T-helper 9 cell (primary cell): ENCODE measurements at regions not wholly inside any gene's neighbourhood (a gene's known extent, or its start where the extent isn't known, plus 50 kb on each side); places are given as distances from the start of the nearest gene placed in this dataset.

Experiments used
- DNase-seq: peaks from one replicate; pipeline ENCODE4 v3.0.0-alpha.2; 2020

DNA sequence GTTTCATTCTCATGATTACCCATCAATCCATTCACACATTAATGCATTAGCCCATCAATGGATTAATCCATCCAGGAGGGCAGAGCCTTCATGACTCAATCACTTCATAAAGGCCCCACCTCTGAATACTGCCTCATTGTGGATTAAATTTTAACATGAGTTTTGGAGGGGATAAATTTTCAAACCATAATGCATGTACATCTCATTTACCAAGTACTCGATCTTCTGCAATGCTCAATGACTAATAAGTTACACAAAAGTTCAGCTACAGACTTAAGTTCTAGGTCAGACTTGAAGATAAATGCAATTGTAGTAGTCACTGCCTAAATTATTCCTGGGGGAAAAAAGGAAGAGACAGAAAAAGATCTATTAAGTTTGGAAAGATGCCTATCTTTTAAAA lies 120.0 kb upstream of the OSR1 start:
- DNase-seq = no peak

DNA sequence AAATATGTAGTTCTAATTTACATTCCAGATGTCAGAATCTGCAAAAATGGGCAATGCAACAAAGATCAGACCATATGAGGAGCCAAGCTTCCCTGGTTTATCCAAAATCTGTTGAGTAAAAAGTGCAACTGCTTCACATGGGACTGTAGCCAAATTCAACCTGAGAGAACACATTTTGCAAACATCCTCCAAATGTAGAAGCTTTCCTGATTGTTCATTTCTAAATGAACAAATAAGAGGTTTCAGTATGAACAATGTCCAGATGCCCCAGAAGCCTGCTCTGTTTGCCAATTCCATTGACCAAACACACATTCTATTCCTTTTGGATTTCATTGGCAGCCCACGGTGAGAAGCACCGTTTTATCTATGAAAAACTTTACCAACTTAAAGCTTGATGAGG lies 117.9 kb upstream of the OSR1 start:
- DNase-seq = no peak

DNA sequence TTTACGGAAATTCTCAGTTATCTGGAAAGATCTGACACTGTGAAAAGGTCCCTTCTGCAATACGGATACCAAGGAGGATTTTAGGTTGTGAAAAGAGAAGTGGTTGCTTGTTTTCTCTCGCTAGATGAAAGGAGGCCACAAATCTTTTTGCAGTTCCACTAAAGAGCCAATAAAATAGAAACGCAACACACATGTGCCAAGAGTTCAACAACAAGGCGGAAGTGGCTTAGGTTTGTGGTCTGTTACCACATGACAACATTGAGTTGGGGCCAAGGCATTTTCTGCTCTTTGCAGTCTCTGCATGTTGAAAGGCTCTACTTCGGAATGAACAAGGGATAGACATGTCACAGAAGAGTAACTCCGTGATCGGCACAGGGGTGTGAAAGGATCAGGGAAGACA lies 115.7 kb upstream of the OSR1 start:
- peak; percentile 45 for DNase-seq

DNA sequence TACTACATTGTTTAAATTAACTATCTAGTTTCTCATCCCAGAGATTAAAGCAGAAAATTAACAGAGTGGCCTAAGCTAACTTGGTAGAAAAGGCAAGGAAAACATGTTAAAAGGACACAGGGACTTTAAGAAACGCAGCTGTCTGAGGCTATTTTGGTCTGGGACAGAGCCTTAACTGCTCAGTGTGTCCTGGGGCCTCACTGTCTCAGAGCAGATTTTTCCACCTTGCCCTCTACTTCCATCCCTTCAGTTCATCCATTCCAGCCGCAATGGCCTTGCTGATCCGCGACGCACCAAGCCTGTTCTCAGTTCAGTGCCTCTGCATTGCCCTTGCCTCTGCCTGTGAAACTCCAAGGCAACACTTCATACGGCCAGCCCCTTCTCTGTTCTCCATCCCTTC lies 114.9 kb upstream of the OSR1 start:
- DNase-seq = no peak

DNA sequence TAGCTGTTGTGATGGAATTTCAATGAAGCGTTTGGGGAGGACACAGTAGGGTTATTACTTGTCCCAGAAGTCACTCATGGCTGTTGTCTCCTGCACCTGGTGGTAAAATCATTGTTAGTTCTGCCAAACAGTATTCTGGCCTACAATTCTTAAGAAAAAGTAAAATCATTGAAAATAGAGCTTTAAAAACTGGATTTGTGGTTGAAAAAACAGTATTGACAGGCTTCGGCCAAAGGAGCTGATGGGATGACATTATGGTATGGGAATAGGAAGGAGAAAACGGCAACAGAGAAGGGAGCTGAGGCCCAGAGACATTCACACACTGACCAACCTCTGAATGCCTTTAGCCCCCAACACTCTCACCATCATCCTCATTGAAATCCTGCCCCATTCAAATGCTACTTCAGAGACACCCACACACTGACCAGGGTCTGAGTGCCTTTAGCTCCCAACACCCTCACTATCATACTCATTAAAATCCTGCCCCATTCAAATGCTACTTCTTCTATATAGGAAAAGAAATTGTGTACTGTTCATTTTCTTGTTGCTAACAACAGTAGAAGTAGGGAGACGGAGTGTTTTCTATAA lies 114.1 kb upstream of the OSR1 start:
- DNase-seq = no peak

DNA sequence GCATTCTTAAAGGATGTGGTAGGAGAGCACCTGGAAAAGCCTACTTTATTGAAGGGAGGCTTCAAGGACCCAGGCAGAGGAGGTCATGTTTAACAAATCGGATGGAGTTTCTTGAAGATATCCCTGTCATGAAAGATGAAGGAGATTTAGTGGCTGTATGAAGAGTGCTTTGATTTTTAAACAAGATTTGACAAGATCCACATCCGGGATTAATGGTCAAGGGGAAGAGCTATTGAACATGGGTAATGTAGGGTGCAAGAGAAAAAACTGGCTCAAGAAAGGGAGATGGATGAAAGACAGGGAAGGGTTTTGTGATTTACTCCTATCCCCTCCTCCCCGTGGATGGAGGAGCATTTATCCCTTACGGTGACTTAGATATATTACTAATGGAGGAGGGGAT lies 113.1 kb upstream of the OSR1 start:
- DNase-seq = no peak

DNA sequence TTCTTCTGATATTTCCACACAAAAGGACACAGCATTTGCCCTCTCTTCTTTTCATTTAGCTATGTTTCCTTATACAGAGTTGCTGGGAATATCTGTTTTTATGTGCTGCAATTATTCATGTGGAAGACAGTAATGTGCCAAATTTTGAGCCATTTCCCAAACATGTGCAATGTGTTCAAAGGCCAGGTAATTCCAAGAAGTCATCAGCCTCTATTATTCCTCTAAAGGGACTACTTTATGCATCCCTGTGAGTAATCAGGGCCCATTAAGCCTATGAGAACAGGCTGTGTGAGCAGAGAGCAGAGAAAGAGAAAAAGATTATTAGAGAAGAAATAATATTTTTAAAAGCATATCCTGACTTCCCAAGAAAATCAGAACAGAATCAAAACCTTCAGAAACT lies 107.6 kb upstream of the OSR1 start:
- no peak for DNase-seq

DNA sequence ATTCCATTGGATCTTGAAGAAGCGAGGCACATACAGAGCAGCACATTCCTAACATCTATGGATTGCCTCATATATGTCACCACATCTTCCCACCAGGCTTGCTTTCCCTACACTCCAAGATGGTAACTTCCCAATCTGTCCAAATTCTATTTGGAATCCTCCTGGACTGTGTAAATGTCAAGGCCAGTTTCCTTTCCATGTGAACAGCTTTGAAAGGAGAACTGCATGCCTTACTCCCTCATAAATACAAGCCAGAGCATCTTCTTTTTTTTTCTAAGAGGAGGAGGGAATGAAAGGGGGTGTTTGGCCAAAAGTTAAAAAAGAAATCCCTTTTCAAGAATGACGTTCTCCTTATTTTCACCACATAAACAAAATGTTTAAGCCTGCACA lies 103.8 kb upstream of the OSR1 start:
- DNase-seq = no peak

DNA sequence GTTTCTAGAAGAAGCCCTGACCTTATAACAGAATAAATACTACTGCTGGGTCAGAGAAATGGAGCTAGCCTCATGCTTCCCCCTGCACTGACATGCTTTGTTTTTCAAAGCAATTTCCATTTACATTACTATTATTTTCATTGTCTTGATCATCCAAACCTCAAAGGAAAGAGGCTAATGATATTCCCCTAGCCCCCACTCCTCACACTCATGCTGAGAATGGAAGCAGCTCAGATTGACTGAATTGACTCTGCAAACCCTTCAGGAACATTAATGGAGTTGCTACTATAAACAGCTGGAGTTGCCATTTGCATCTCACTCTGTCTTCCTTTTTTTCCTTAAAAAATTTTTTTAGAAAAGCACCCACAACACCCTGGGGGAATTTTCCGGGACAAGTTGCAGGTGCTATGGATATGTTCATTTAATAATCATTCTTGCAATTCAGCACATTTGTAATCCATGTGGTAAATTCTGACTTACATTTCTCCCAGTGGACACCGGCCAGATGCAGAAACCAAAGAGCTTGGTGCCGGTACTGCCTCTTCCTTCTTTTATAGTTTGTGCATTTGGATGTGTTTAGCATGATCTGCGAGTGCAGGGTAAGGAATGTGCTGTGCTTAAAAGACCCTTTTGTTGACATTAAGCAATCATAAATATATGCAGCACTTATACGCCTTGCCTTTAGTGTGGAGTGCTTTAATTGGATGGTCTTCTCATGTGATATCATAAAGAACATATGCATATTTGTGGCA lies 103.3 kb upstream of the OSR1 start:
- no peak for DNase-seq

DNA sequence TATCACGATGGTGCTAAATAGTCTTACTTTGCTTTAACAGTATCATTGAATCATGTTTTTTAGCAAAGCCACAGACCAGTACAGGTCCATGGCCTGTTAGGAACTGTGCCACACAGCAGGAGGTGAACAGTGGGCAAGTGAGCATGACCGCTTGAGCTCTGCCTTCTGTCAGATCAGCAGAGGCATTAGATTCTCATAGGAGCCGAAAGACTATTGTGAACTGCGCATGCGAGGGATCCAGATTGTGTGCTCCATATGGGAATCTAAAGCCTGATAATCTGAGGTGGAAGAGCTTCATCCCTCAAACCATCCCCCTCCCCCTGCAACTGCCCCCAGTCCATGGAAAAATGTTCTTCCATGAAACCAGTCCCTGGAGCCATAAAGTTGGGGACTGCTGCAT lies 102.3 kb upstream of the OSR1 start:
- no peak for DNase-seq

DNA sequence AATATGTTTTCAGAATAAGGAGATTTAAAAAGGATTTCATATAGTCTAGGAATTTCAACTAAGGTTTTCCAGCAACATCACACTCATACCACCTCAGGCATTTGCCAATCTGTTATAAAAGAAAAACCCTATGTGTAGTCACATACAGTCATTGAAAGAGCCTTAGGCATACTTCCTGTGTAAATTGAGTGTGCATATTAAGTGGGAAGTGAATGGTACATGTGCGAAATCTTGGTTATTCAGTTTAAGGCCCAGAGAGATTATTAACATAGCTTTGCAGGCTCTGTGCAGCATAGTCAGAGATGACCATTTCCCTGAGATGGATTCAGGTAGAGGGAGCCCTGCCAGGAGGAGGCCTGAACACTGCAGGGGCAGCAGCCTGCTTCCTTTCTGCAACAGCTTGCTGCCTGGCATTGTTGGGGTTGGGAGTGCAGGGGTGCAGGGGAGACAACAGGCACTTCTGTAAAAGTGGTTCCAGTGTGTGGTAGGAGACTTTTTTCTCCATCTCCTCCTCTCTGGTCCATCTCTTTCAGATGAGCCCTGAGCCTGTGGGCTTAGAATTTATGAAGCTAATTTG lies 100.1 kb upstream of the OSR1 start:
- DNase-seq = no peak

DNA sequence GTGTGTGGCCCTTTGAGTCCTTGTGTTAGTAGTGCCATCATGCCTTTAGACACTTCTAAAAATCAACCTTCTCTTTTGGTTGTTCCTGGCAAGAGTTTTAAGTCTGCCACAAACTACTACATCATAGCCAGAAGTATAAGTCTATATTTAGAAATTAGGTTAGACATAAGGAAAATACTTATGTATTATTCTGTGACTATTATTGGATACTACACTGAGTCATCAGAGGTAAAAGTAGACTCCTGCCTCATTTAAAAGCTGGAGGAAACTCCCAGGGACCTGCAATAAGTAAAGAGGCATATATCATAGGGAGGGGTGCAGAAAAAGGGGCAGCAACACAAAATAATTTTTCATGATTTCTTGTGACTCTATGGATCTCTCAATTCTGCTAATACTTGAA lies 99.4 kb upstream of the OSR1 start:
- no peak for DNase-seq

DNA sequence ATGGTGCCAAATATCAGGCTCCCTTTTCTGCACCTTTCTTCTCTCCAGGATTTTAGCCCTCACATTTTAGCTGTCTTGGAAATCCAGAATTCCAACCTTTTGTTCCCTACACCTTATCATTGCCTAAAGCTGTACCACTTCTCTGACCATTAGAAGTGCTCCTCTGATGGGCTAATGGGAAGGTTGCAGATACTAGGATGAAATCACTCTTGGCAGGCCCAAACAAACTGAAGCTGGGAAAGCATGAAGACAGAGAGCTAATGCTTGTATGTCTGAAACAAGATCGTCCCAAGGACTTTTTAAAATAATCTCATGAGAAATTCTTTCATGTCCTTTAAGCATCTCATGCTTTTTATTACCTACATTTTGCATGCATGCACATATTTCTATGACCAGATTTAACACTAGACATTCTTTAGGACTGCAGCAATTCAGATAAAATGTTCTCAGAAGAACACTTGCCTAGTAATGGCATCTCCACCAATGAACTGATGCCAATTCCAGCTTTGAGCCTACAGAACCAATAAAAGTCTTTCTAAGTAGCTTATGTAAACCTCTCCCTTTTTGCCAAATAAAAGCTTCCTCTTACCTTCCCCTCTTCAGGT lies 98.4 kb upstream of the OSR1 start:
- DNase-seq = no peak

DNA sequence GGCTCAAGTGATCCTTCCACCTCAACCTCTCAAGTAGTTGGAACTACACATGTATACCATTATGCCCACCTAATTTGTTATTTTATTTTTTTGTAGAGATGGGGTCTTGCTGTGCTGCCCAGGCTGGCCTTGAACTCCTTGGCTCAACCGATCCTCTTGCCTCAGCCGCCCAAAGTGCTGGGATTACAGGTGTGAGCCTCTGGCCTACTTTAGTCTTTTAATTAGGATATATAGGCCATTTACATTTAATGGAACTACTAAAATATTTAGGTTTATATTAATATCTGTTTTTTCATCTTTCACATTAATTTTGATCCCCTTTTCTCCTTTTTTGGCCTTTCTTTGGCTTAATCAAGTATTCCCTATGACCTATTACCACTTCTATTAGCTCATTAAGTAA lies 95.7 kb upstream of the OSR1 start:
- DNase-seq = no peak

DNA sequence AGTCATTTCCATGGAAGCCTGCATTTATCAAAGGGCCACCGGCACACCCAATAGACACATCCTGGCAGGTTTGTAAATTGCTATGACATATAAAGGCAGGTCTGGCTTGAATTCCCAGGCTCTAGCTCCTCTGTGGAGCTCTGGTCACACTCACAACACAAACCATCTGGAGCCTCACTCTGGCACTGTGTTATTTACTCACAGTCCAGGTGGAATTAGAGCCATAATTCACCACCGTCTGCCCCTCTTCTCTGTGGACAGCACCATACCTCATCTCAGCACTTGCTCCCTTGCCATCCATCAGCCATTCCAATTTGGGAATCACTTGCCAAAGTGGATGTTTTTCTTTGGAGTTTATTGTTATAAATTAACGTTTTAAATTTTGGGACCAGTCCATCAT lies 84.3 kb upstream of the OSR1 start:
- no peak for DNase-seq

DNA sequence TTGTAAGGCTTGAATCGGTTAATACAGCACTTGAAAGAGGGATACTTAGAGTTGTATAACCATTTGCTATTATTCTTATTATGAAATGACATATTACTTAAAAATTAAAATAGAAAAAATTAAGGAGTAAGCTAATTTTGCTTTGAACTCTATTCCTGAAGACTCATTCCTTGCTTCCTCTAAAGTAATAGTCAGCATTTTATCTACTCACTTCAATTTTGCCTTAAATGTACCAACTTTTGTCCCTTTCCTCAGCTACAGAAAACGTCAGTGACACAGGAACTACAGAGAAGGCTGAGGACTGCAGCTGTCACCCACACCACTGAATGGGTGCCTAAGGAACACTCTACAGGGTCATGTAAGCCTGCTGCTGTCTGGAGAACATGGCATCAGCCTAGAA lies 80.7 kb upstream of the OSR1 start:
- DNase-seq = no peak

DNA sequence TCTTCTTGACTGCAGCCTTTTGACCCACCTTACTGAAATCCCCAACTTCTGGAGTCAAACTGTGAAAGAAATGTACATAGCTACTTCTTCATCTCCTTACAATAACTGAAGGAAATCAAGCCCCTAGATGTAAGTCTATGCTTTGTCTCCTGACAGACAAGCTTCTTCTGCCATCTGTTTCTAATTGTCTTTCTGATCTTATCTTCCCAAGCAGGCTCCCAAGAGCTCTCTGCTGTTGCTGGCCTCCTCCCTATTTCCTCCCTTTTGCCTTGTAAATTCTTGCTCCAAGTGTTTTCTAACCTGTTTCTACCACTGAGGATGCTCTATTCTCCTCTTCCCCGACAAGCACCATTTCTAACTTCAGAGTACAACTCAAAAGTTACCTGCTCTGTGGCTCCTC lies 77.4 kb upstream of the OSR1 start:
- DNase-seq = no peak

DNA sequence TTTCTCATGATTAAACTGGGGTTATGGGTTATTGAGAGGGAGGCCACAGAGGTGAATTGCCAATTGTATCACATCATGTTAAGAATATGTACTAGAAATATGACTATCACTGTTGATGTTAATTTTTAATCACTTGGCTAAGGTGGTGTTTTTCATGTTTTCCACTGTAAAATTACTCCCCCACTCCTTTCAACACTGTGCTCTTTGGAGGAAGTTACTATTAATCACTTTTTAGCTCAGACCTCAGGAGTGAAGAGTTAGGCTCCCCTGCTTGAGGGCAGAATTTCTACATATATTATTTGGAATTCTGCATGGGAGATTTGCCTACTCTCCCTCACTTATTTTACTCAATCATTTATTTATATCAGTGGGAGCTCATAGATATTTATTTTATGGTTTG lies 76.0 kb upstream of the OSR1 start:
- DNase-seq = no peak

DNA sequence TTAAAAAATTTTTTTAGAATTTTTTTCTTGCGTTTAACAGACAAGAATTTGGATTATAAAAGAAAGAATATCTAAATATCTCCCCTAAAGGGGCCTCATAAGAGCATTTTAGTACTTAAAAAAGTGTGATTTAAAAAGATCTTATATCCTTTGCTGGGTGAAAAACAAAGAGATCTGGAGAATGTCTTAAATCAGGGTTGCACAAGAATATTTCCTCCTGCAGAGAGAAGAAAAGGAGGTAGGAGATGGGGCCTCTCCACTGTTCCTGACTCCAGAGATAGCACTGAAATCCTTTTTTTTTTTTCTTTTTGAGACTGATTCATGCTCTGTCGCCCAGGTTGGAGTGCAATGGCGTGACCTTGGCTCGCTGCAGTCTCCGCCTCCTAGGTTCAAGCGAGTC lies 68.5 kb upstream of the OSR1 start:
- no peak for DNase-seq

DNA sequence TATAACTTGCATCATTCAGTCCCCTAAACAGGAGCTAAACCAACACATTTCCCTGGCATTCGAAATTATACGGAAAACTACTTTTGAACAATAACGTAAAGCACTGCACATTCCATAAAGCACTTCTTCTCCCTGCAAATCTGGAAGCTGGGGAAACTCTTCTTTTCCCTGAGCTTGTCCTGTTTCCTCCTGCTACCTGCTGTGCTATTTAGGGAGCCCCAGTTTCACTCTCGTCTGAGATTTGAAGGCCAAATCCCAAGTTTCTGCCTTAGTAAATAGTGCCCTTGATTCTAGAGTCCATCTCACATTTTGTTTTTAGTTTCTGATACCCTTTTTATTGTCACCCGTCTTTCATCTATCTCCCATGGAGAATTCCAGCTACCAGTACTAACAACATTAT lies 67.7 kb upstream of the OSR1 start:
- DNase-seq = no peak

DNA sequence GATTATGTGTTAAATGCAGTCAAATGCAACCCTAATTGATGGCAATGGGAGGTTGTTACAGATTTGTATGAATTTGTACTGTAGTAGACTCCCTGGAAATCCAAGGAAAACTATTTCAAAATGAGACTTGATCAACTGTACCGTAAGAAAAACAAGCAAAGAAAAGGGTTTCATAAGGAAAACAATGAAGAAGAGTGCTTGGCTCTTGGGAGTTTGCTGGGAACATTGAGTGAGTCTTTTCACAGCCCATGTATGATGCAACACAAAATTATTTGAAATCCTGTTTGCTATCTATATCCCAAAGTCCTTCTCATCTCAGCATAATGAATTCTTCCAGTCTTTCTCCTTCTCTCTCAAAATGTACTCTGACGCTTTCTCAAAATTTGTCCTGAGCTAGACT lies 67.0 kb upstream of the OSR1 start:
- DNase-seq = no peak

DNA sequence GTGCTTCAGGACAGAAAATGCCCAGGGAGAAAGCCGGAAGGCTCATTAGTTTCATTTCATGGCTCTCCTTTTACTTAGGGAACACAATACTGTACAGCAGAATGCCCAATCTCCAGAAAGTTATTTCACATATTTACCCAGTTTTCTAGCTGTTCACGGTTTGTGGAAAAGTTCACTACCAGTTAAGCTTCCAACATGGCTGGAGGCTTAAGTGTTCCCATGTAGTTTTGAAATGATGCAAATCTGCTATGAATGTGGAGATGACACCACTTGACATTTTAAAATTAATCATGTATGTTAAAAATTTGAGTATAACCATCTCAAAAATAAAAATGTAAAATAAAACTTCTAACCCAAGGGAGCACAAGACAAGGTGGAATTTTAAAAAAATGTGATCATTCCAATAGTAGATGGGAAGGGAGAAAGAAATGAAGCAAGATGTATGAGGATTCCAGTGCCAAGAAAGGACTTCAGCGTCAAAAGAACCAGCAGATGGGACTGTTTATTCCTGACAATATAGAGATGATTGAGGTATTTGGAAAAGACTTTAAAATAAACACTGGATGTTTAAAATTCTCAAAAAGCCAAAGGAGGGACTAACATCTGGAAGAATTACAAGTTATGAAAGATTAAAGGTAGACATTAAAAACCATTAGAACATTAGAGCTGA lies 60.9 kb upstream of the OSR1 start:
- DNase-seq = no peak

DNA sequence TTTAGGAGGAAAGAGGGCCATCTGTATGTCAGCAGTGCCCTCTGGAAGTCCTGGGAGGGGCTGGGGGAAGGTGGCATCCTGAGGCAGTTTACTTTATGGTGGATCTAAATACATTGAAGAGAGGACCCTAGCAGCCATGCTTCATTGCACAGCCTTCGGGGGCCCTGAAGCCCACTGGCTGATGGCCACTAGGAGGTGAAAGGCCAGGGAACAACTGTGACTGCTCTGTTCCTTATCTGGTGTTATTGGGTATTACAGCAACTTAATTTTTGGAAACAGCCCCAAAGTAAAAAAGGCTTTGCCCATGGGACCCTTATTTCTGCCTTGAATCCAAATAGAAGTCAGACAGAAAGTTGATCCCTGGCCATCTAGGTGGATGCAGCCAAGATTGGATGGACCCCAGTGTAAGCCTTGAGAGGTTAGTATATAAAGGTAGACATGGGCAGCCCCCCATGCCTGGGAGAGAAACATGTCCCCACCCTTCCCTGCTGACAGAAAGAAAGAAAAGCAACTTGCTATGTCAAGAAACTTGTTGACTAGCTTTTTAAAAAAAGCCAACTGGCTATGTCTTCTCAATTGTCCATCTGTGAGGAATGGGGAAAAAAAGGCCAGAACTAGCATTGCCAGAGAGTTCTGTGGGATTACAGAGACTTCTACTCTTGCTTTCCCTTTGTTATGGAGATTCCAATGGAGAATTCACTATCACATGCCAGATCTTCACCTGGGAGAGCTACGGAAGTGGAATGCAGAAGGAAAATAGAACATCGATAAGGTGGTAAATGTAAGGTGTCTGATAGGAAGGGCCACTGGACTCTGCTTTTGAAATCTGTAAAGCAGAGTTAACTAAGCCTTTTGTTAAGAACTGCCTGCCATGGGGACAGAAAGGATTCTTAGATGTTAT lies 58.6 kb upstream of the OSR1 start:
- DNase-seq = no peak
